ENCODE measurements at regions not wholly inside any gene's neighbourhood (a gene's known extent, or its start where the extent isn't known, plus 50 kb on each side); places are given as distances from the start of the nearest gene placed in this dataset.
"Not testable (repeated sequence)": the region's sequence is repeated elsewhere in the genome, so short reads cannot be mapped to it uniquely, and the experiment has no call there.

- Histone ChIP-seq H3K36me3 (ENCODE audit: control insufficient read depth, insufficient read depth, low read length) (no peaks in the 10 kb centered on the region), H3K4me3 (ENCODE audit: low read length) (no peak overlapping the region), H3K4me1 (ENCODE audit: control insufficient read depth, insufficient read depth, low read length) (no peaks in the 10 kb centered on the region; the same call in 1 of the 2 replicates), H3K9me3 (ENCODE audit: control insufficient read depth, insufficient read depth, low read length) (no peaks in the 10 kb centered on the region), H3K27me3 (ENCODE audit: control insufficient read depth, insufficient read depth, low read length) (no peaks in the 10 kb centered on the region), H3K27ac (ENCODE audit: low read length) (no peak overlapping the region)
- WGBS (ENCODE audit: insufficient coverage, insufficient read length) = no CpG with 5 or more reads among the region's 8 CpGs
- no peak for DNase-seq (ENCODE audit: low read depth, low spot score)
Measured at GRCh38 chr10:124245191-124245590, 151.8 kb upstream of the CHST15 start.

DNA sequence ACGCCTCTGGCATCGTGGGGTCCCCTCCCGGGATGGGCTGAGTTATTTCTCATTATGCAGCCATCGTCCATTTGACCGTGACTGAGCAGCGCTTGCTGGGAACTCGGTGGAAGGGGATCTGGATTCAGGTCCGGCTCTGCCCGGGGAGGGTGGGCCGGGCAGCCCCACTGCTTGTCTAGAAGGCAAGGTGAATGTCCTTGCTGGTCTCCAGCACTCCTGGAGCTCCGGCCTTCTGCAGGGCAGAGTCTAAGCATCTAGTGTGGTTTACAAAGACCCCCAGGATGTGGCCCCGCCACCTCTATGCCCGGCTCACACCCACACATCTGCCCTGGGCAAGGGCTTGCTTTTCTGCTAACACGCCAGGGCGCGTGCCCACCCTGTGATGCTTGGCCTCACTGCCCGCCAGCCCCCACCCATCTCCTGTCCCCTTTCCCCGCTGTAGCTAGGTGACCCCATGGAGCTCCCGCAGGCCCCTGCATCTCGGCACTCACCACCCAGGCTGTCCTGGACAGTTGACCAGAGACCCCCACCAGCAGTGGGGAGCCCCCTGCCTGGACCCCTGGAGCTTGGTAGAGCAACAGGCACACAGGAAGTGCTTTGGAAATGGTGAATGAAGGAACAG is 151.0 kb upstream of the CHST15 start:
- H3K4me1 ChIP-seq (ENCODE audit: control insufficient read depth, insufficient read depth, low read length) = no peaks in the 10 kb centered on the region; the same call in 1 of the 2 replicates
- no peaks in the 10 kb centered on the region for H3K36me3 ChIP-seq (ENCODE audit: control insufficient read depth, insufficient read depth, low read length)
- WGBS (ENCODE audit: insufficient coverage, insufficient read length) = no CpG with 5 or more reads among the region's 20 CpGs
- H3K27ac ChIP-seq (ENCODE audit: low read length) = no peak overlapping the region
- H3K4me3 ChIP-seq (ENCODE audit: low read length) = no peak overlapping the region
- DNase-seq (ENCODE audit: low read depth, low spot score) = no peak
- H3K27me3 ChIP-seq (ENCODE audit: control insufficient read depth, insufficient read depth, low read length) = no peaks in the 10 kb centered on the region
- H3K9me3 ChIP-seq (ENCODE audit: control insufficient read depth, insufficient read depth, low read length) = no peaks in the 10 kb centered on the region

GRCh38 chr10:124243702-124244121 is 150.3 kb upstream of the CHST15 start:
- Histone ChIP-seq H3K27me3 (ENCODE audit: control insufficient read depth, insufficient read depth, low read length) (no peaks in the 10 kb centered on the region), H3K27ac (ENCODE audit: low read length) (no peak overlapping the region), H3K36me3 (ENCODE audit: control insufficient read depth, insufficient read depth, low read length) (no peaks in the 10 kb centered on the region), H3K4me1 (ENCODE audit: control insufficient read depth, insufficient read depth, low read length) (no peaks in the 10 kb centered on the region; the same call in 1 of the 2 replicates), H3K4me3 (ENCODE audit: low read length) (no peak overlapping the region), H3K9me3 (ENCODE audit: control insufficient read depth, insufficient read depth, low read length) (no peaks in the 10 kb centered on the region)
- WGBS (ENCODE audit: insufficient coverage, insufficient read length) = no CpG with 5 or more reads among the region's 12 CpGs
- no peak for DNase-seq (ENCODE audit: low read depth, low spot score)

- no peaks in the 10 kb centered on the region for H3K36me3 ChIP-seq (ENCODE audit: control insufficient read depth, insufficient read depth, low read length)
- H3K9me3 ChIP-seq (ENCODE audit: control insufficient read depth, insufficient read depth, low read length) = no peaks in the 10 kb centered on the region
- no CpG with 5 or more reads among the region's 8 CpGs for WGBS (ENCODE audit: insufficient coverage, insufficient read length)
- H3K4me3 ChIP-seq (ENCODE audit: low read length) = no peak overlapping the region
- H3K27ac ChIP-seq (ENCODE audit: low read length) = no peak overlapping the region
- H3K4me1 ChIP-seq (ENCODE audit: control insufficient read depth, insufficient read depth, low read length) = peaks cover 2% of the 10 kb centered on the region; the same call in 1 of the 2 replicates
- H3K27me3 ChIP-seq (ENCODE audit: control insufficient read depth, insufficient read depth, low read length) = no peaks in the 10 kb centered on the region
- no peak for DNase-seq (ENCODE audit: low read depth, low spot score)
Measured at GRCh38 chr10:124242791-124243190, 149.4 kb upstream of the CHST15 start.

GRCh38 chr10:124242365-124242764 is 149.0 kb upstream of the CHST15 start:
- H3K9me3 ChIP-seq (ENCODE audit: control insufficient read depth, insufficient read depth, low read length) = no peaks in the 10 kb centered on the region
- no peak overlapping the region for H3K4me3 ChIP-seq (ENCODE audit: low read length)
- H3K27ac ChIP-seq (ENCODE audit: low read length) = no peak overlapping the region
- WGBS (ENCODE audit: insufficient coverage, insufficient read length) = no CpG with 5 or more reads among the region's 7 CpGs
- H3K36me3 ChIP-seq (ENCODE audit: control insufficient read depth, insufficient read depth, low read length) = no peaks in the 10 kb centered on the region
- DNase-seq (ENCODE audit: low read depth, low spot score) = no peak
- H3K27me3 ChIP-seq (ENCODE audit: control insufficient read depth, insufficient read depth, low read length) = no peaks in the 10 kb centered on the region
- H3K4me1 ChIP-seq (ENCODE audit: control insufficient read depth, insufficient read depth, low read length) = peaks cover 2% of the 10 kb centered on the region; the same call in 1 of the 2 replicates

DNA sequence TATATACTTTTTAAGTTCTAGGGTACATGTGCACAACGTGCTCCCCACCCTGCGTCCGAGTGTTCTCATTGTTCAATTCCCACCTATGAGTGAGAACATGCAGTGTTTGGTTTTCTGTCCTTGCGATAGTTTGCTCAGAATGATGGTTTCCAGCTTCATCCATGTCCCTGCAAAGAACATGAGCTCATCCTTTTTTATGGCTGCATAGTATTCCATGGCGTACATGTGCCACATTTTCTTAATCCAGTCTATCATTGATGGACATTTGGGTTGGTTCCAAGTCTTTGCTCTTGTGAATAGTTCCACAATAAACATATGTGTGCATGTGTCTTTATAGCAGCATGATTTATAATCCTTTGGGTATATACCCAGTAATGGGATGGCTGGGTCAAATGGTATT is 148.1 kb upstream of the CHST15 start:
- not testable (repeated sequence) for H3K27me3 ChIP-seq (ENCODE audit: control insufficient read depth, insufficient read depth, low read length); DNase-seq (ENCODE audit: low read depth, low spot score); H3K4me1 ChIP-seq (ENCODE audit: control insufficient read depth, insufficient read depth, low read length); H3K27ac ChIP-seq (ENCODE audit: low read length); H3K36me3 ChIP-seq (ENCODE audit: control insufficient read depth, insufficient read depth, low read length); H3K9me3 ChIP-seq (ENCODE audit: control insufficient read depth, insufficient read depth, low read length); H3K4me3 ChIP-seq (ENCODE audit: low read length)
- no CpG with 5 or more reads among the region's 5 CpGs for WGBS (ENCODE audit: insufficient coverage, insufficient read length)

DNA sequence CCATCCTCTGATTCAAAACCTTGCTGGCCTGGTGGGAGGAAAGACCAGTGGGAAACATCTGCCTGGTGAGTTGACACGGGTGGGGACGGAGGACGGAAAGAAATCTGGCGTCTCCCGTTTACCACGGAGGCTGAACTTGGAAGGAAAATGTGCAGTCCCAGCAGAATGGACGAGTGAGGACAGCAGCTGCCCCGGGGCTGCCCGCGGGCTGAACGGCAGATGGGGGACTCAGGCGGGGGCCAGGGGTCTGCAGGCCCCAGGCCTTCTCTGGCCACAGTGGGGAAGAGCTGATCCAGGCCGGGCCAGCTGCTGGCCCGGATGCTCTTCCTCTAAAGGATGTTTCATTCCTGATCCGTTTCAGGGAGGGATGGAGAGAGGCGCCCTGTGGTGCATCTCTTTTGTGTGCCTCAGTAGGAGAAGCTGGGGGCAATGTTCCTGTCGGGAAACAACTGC is 147.5 kb upstream of the CHST15 start:
- H3K4me3 ChIP-seq (ENCODE audit: low read length) = no peak overlapping the region
- H3K27me3 ChIP-seq (ENCODE audit: control insufficient read depth, insufficient read depth, low read length) = no peaks in the 10 kb centered on the region
- no peak for DNase-seq (ENCODE audit: low read depth, low spot score)
- no peaks in the 10 kb centered on the region for H3K9me3 ChIP-seq (ENCODE audit: control insufficient read depth, insufficient read depth, low read length)
- no CpG with 5 or more reads among the region's 17 CpGs for WGBS (ENCODE audit: insufficient coverage, insufficient read length)
- H3K4me1 ChIP-seq (ENCODE audit: control insufficient read depth, insufficient read depth, low read length) = peaks cover 2% of the 10 kb centered on the region; the same call in 1 of the 2 replicates
- H3K27ac ChIP-seq (ENCODE audit: low read length) = no peak overlapping the region
- H3K36me3 ChIP-seq (ENCODE audit: control insufficient read depth, insufficient read depth, low read length) = no peaks in the 10 kb centered on the region

DNA sequence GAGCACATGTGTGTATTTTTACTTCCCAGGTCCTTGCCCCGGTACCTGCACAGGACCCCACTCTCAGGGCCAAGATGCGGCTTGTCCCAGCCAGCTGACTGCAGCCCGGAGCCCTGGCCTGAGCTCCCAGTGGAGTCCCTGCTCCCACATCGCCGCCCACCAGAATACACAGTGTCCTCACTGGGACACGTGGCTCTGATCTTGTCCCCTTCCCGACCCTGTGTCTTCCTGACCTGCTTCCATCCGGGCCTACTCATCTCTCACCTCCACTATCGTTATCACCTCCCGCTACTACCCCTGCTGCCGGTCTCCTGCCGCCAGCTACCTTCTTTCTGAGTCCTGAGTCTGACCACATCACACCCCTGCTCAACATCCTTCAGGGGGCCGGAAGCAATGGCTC is 146.3 kb upstream of the CHST15 start:
- Histone ChIP-seq H3K27ac (ENCODE audit: low read length) (no peak overlapping the region), H3K36me3 (ENCODE audit: control insufficient read depth, insufficient read depth, low read length) (no peaks in the 10 kb centered on the region), H3K4me1 (ENCODE audit: control insufficient read depth, insufficient read depth, low read length) (peaks cover 2% of the 10 kb centered on the region; the same call in 1 of the 2 replicates), H3K27me3 (ENCODE audit: control insufficient read depth, insufficient read depth, low read length) (no peaks in the 10 kb centered on the region), H3K4me3 (ENCODE audit: low read length) (no peak overlapping the region), H3K9me3 (ENCODE audit: control insufficient read depth, insufficient read depth, low read length) (no peaks in the 10 kb centered on the region)
- no peak for DNase-seq (ENCODE audit: low read depth, low spot score)
- no CpG with 5 or more reads among the region's 13 CpGs for WGBS (ENCODE audit: insufficient coverage, insufficient read length)

DNA sequence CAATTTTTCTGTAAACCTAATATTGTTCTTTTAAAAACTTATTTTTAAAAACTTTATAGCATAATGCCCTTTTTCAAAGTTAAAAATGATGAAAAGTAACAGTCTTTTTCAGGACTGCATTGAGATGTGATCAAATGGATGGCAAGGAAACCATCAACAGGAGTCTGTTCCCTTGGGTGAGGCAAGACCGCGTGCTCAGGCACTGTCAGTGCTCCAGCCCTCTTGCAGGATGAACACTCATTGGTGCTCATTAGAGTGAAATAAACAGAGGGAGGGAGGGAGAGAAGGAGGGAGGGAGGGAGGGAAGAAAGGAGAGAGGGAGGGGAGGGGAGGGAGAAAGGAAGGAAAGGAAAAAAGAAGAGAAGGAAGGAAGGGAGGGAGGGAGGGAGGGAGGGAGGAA is 145.7 kb upstream of the CHST15 start:
- Histone ChIP-seq H3K36me3 (ENCODE audit: control insufficient read depth, insufficient read depth, low read length) (no peaks in the 10 kb centered on the region), H3K4me3 (ENCODE audit: low read length) (no peak overlapping the region), H3K27me3 (ENCODE audit: control insufficient read depth, insufficient read depth, low read length) (no peaks in the 10 kb centered on the region), H3K4me1 (ENCODE audit: control insufficient read depth, insufficient read depth, low read length) (peaks cover 2% of the 10 kb centered on the region; the same call in 1 of the 2 replicates), H3K9me3 (ENCODE audit: control insufficient read depth, insufficient read depth, low read length) (no peaks in the 10 kb centered on the region), H3K27ac (ENCODE audit: low read length) (no peak overlapping the region)
- WGBS (ENCODE audit: insufficient coverage, insufficient read length) = no CpG with 5 or more reads among the region's 2 CpGs
- DNase-seq (ENCODE audit: low read depth, low spot score) = no peak

DNA sequence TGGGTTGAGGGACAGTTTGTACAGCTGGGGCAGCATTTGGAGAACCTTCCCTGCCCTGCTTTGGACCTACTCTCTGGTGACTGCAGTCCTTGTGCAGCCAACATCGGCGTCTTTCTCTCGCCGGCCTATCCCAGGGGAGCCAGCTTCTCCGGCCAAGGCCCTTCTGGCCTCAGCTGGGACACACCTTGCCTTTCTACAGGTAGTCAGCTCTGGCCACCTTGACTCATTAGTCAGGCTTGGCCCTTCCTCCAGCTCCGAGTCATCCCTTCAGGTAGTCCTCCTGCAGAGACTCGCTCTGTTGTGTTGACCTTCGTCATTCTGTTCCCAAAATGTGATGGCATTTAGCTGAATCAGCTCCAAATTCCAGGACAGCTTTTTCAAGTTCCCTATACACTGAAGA is 145.0 kb upstream of the CHST15 start:
- DNase-seq (ENCODE audit: low read depth, low spot score) = no peak
- Histone ChIP-seq H3K4me3 (ENCODE audit: low read length) (no peak overlapping the region), H3K27me3 (ENCODE audit: control insufficient read depth, insufficient read depth, low read length) (no peaks in the 10 kb centered on the region), H3K9me3 (ENCODE audit: control insufficient read depth, insufficient read depth, low read length) (no peaks in the 10 kb centered on the region), H3K27ac (ENCODE audit: low read length) (no peak overlapping the region), H3K4me1 (ENCODE audit: control insufficient read depth, insufficient read depth, low read length) (peaks cover 2% of the 10 kb centered on the region; the same call in 1 of the 2 replicates), H3K36me3 (ENCODE audit: control insufficient read depth, insufficient read depth, low read length) (no peaks in the 10 kb centered on the region)
- WGBS (ENCODE audit: insufficient coverage, insufficient read length) = no CpG with 5 or more reads among the region's 8 CpGs

All from iPS DF 6.9 (cell line).